Endothelial cell of umbilical vein (primary cell): ENCODE measurements at regions not wholly inside any gene's neighbourhood (a gene's known extent, or its start where the extent isn't known, plus 50 kb on each side); places are given as distances from the start of the nearest gene placed in this dataset.

ENCODE experiments used
- BruUV-seq: library from RNA; stranded (reverse); fragments of 400-500 nt; replicated peaks from 2 replicates; lab custom pipeline; 2021; lab: Mats Ljungman, UMichigan
- CTCF ChIA-PET: fragments of 300-600, 350-600 bp; sonication (Branson Sonifier 250); formaldehyde crosslinking; loops from one replicate; lab custom pipeline; 2021; ENCODE audit warnings: antibody characterized with exemption, inconsistent platforms; lab: Charles Lee
- POLR2A ChIA-PET: fragments of 300-600, 350-600 bp; sonication (Branson Sonifier 250); formaldehyde crosslinking; loops from one replicate; lab custom pipeline; 2021; ENCODE audit warnings: antibody characterized with exemption, inconsistent platforms; lab: Charles Lee
- DNase-seq: peaks from one replicate; pipeline ENCODE4 v3.0.0-alpha.2; 2011; ENCODE audit warnings: low read depth, low spot score
- FAIRE-seq: peaks from 2 replicates; lab custom pipeline; 2011; peaks lifted over from hg19 to GRCh38; lab: Jason Lieb, UNC
- H2AFZ ChIP-seq: 2 replicates; pipeline ENCODE4 v1.6.0; 2012; ENCODE audit warnings: low read depth, low read length, control low read depth, inconsistent platforms
- H3K27ac ChIP-seq: 2 replicates; pipeline ENCODE4 v1.5.1; 2011; ENCODE audit warnings: low read depth, mild to moderate bottlenecking, control low read depth, low read length, moderate library complexity; ENCODE audit not compliant: insufficient read depth
- H3K27me3 ChIP-seq, 2 experiments: 2 replicates each; pipeline versions ENCODE4 v1.6.0 to v1.6.1; 2011; ENCODE audit warnings: low read length in 2 of 2, mixed read lengths in 1 of 2; ENCODE audit not compliant: control insufficient read depth in 2 of 2, insufficient read depth in 2 of 2
- H3K36me3 ChIP-seq, 2 experiments: 2 replicates in 1 of 2; 3 replicates in 1 of 2; pipeline ENCODE4 v1.5.1; 2011; ENCODE audit warnings: low read length in 2 of 2, mild to moderate bottlenecking in 1 of 2, moderate library complexity in 1 of 2; ENCODE audit not compliant: control insufficient read depth in 2 of 2, insufficient read depth in 2 of 2; ENCODE audit errors: extremely low read depth in 1 of 2
- H3K4me1 ChIP-seq: 3 replicates; pipeline ENCODE4 v1.5.1; 2011; ENCODE audit warnings: mild to moderate bottlenecking, low read length; ENCODE audit not compliant: control insufficient read depth, insufficient read depth; ENCODE audit errors: extremely low read depth
- H3K4me2 ChIP-seq: 2 replicates; pipeline ENCODE4 v1.6.1; 2011; ENCODE audit warnings: low read length, control low read depth, mixed read lengths; ENCODE audit not compliant: insufficient read depth
- H3K4me3 ChIP-seq, 3 experiments: fragments of 200-600 bp in 1 of 3; sonication (generic), shearing (Covaris generic) in 1 of 3; replicated peaks in 1 of 3; 2 replicates each; pipeline ENCODE4 v1.5.1; 2011 to 2016; ENCODE audit warnings: control low read depth in 3 of 3, low read length in 3 of 3, mild to moderate bottlenecking in 2 of 3, inconsistent platforms in 1 of 3, low read depth in 1 of 3, moderate library complexity in 1 of 3; ENCODE audit not compliant: insufficient read depth in 1 of 3
- H3K79me2 ChIP-seq: 2 replicates; pipeline ENCODE4 v1.6.0; 2012; ENCODE audit warnings: low read length, inconsistent platforms; ENCODE audit not compliant: control insufficient read depth, insufficient read depth
- H3K9ac ChIP-seq: replicated peaks from 2 replicates; pipeline ENCODE3; 2011; ENCODE audit warnings: low read length, control low read depth; ENCODE audit not compliant: insufficient read depth; ENCODE audit errors: extremely low read depth
- H3K9me1 ChIP-seq: replicated peaks from 3 replicates; pipeline ENCODE4 v1.6.0; 2011; ENCODE audit warnings: mild to moderate bottlenecking, low read length; ENCODE audit not compliant: control insufficient read depth, insufficient read depth; ENCODE audit errors: extremely low read depth
- H3K9me3 ChIP-seq: replicated peaks from 2 replicates; pipeline ENCODE4 v1.5.1; 2012; ENCODE audit warnings: low read length, inconsistent platforms; ENCODE audit not compliant: control insufficient read depth, insufficient read depth
- H4K20me1 ChIP-seq: replicated peaks from 2 replicates; pipeline ENCODE3; 2011; ENCODE audit warnings: mild to moderate bottlenecking, low read length; ENCODE audit not compliant: control insufficient read depth, insufficient read depth; ENCODE audit errors: extremely low read depth
- CTCF ChIP-seq, 2 donors: IDR thresholded peaks; 1 replicate in 1 of 2; 2 replicates in 1 of 2; pipeline ENCODE4 v1.5.1; 2011; ENCODE audit warnings: low read length in 2 of 2, mild to moderate bottlenecking in 2 of 2, moderate library complexity in 2 of 2, control low read depth in 1 of 2, inconsistent platforms in 1 of 2, low read depth in 1 of 2; ENCODE audit not compliant: insufficient read depth in 1 of 2; ENCODE audit errors: extremely low read depth in 1 of 2
- EZH2 ChIP-seq: IDR thresholded peaks from 2 replicates; pipeline ENCODE4 v1.6.1; 2012; ENCODE audit warnings: borderline replicate concordance, low read depth, mild to moderate bottlenecking, moderate library complexity, low read length, inconsistent platforms; ENCODE audit not compliant: severe bottlenecking
- FOS ChIP-seq: IDR thresholded peaks from 2 replicates; pipeline ENCODE4 v1.6.1; 2011; ENCODE audit warnings: mild to moderate bottlenecking, low read length, moderate library complexity, borderline replicate concordance; ENCODE audit not compliant: insufficient read depth
- GATA2 ChIP-seq: IDR thresholded peaks from 2 replicates; pipeline ENCODE4 v1.7.0; 2011; ENCODE audit warnings: low read depth, mild to moderate bottlenecking, moderate library complexity, mixed read lengths, low read length; ENCODE audit not compliant: insufficient read length, insufficient read depth
- JUN ChIP-seq: IDR thresholded peaks from 2 replicates; pipeline ENCODE4 v1.6.1; 2011; ENCODE audit warnings: borderline replicate concordance, low read depth; ENCODE audit not compliant: insufficient read length, insufficient read depth
- MAX ChIP-seq: IDR thresholded peaks from 2 replicates; pipeline ENCODE4 v1.6.1; 2011; ENCODE audit not compliant: insufficient read depth, insufficient read length
- MYC ChIP-seq: IDR thresholded peaks from one replicate; pipeline ENCODE4 v1.6.1; 2011; ENCODE audit warnings: mild to moderate bottlenecking, low read depth, low read length
- POLR2A ChIP-seq: IDR thresholded peaks from 2 replicates; pipeline ENCODE4 v1.6.1; 2012; ENCODE audit warnings: low read depth, mild to moderate bottlenecking, control low read depth, low read length
- POLR2AphosphoS5 ChIP-seq: IDR thresholded peaks from 2 replicates; pipeline ENCODE4 v1.6.1; 2012; ENCODE audit warnings: low read depth, mild to moderate bottlenecking, control low read depth, low read length, moderate library complexity; ENCODE audit not compliant: insufficient read depth
- dilution Hi-C: fragments of 300-500 bp; cut with MboI; formaldehyde crosslinking; loops from one replicate; pipeline ENCODE4 v1.15.0; 2019; ENCODE audit warnings: low sequenced_read_pairs; ENCODE audit not compliant: extremely low pct_ligation_motif_present
- intact Hi-C: fragments of 100-400 bp; cut with micrococcal nuclease; formaldehyde crosslinking; loops from one replicate; pipeline ENCODE4 v1.10.0; 2022

GRCh38 chr3:144744473-144744872 lies 772.9 kb downstream of the DIPK2A start:
- no peak overlapping the region for H3K9ac ChIP-seq
- H3K4me1 ChIP-seq: no peaks in the 10 kb centered on the region
- no peaks in the 10 kb centered on the region for H4K20me1 ChIP-seq
- CTCF ChIA-PET: no interaction called here
- no peak overlapping the region for H3K4me3 ChIP-seq
- BruUV-seq: no TSS peak
- no peak overlapping the region for H2AFZ ChIP-seq
- H3K36me3 ChIP-seq: no peaks in the 10 kb centered on the region
- TF ChIP-seq MYC (no peak), POLR2AphosphoS5 (no peak), POLR2A (no peak), MAX (no peak), FOS (no peak), GATA2 (no peak), CTCF (IDR thresholded peaks at IDR 0.05; ENCODE audit: extremely low read depth in 1 of 2, insufficient read depth in 1 of 2, low read depth in 1 of 2, low read length in 2 of 2) (no peak), EZH2 (no peak), JUN (no peak)
- no peaks in the 10 kb centered on the region for H3K79me2 ChIP-seq
- H3K9me3 ChIP-seq: no peaks in the 10 kb centered on the region
- DNase-seq: no peak
- no peak overlapping the region for H3K27ac ChIP-seq
- H3K27me3 ChIP-seq: no peaks in the 10 kb centered on the region
- FAIRE-seq: no peak
- no peaks in the 10 kb centered on the region for H3K9me1 ChIP-seq
- intact Hi-C loops: loop anchor here (5.0 kb wide), 1 partner anchor 1727 kb away; no protein-coding TSS in a partner anchor
- POLR2A ChIA-PET: no interaction called here
- H3K4me2 ChIP-seq: no peak overlapping the region
- dilution Hi-C loops: no loop called here
